ENCODE measurements at regions not wholly inside any gene's neighbourhood (a gene's known extent, or its start where the extent isn't known, plus 50 kb on each side); places are given as distances from the start of the nearest gene placed in this dataset.

DNA sequence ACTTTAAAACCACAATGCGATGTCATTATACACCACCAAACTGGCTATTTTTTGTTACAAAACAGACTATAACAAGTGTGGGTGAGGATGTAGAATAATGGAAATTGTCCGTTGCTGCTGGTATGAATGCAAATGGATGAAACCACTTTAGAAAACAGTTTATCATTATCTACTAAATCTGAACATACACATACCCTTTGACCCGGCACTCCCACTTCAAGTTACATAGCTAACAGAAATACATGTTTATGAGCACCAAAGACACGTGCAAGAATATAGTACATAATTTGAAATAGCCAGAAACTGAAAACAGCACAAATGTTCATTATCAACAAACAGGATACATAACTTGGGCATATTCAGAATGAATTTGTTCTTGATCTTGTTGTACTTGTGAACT is 206.4 kb upstream of the CHAC2 start:
- Mint-ChIP-seq H3K4me1 (no peaks in the 10 kb centered on the region), H3K27me3 (no peaks in the 10 kb centered on the region), H3K4me3 (no peak overlapping the region), H3K36me3 (no peaks in the 10 kb centered on the region), H3K9me3 (peaks cover 2% of the 10 kb centered on the region), H3K27ac (no peak overlapping the region)
- CTCF ChIA-PET: no interaction called here
- no peak for DNase-seq

- H3K4me3 Mint-ChIP-seq: no peak overlapping the region
- no peaks in the 10 kb centered on the region for H3K36me3 Mint-ChIP-seq
- H3K9me3 Mint-ChIP-seq: peaks cover 5% of the 10 kb centered on the region
- H3K27me3 Mint-ChIP-seq: no peaks in the 10 kb centered on the region
- H3K4me1 Mint-ChIP-seq: no peaks in the 10 kb centered on the region
- no peak overlapping the region for H3K27ac Mint-ChIP-seq
- CTCF ChIA-PET: no interaction called here
- DNase-seq: no peak
Measured at GRCh38 chr2:53559302-53559966, 208.2 kb upstream of the CHAC2 start.

- CTCF ChIA-PET: no interaction called here
- DNase-seq: no peak
- peaks cover 5% of the 10 kb centered on the region for H3K9me3 Mint-ChIP-seq
- H3K4me3 Mint-ChIP-seq: no peak overlapping the region
- H3K27ac Mint-ChIP-seq: no peak overlapping the region
- no peaks in the 10 kb centered on the region for H3K4me1 Mint-ChIP-seq
- no peaks in the 10 kb centered on the region for H3K27me3 Mint-ChIP-seq
- H3K36me3 Mint-ChIP-seq: no peaks in the 10 kb centered on the region
Measured at GRCh38 chr2:53558867-53559266, 208.7 kb upstream of the CHAC2 start.

- no peak overlapping the region for H3K27ac Mint-ChIP-seq
- no peaks in the 10 kb centered on the region for H3K9me3 Mint-ChIP-seq
- H3K36me3 Mint-ChIP-seq: no peaks in the 10 kb centered on the region
- DNase-seq: no peak
- no peak overlapping the region for H3K4me3 Mint-ChIP-seq
- CTCF ChIA-PET: no interaction called here
- H3K27me3 Mint-ChIP-seq: no peaks in the 10 kb centered on the region
- no peaks in the 10 kb centered on the region for H3K4me1 Mint-ChIP-seq
Measured at GRCh38 chr2:53549497-53549896, 218.1 kb upstream of the CHAC2 start.

- no peak for DNase-seq
- Mint-ChIP-seq H3K4me3 (no peak overlapping the region), H3K27ac (no peak overlapping the region), H3K36me3 (no peaks in the 10 kb centered on the region), H3K4me1 (no peaks in the 10 kb centered on the region), H3K27me3 (no peaks in the 10 kb centered on the region), H3K9me3 (peaks cover 3% of the 10 kb centered on the region)
- CTCF ChIA-PET: no interaction called here
Measured at GRCh38 chr2:53545604-53546003, 222.0 kb upstream of the CHAC2 start.

GRCh38 chr2:53544871-53545558 is 222.6 kb upstream of the CHAC2 start:
- Mint-ChIP-seq H3K27me3 (no peaks in the 10 kb centered on the region), H3K36me3 (no peaks in the 10 kb centered on the region), H3K9me3 (peaks cover 3% of the 10 kb centered on the region), H3K4me3 (no peak overlapping the region), H3K4me1 (no peaks in the 10 kb centered on the region), H3K27ac (no peak overlapping the region)
- CTCF ChIA-PET: no interaction called here
- no peak for DNase-seq

DNA sequence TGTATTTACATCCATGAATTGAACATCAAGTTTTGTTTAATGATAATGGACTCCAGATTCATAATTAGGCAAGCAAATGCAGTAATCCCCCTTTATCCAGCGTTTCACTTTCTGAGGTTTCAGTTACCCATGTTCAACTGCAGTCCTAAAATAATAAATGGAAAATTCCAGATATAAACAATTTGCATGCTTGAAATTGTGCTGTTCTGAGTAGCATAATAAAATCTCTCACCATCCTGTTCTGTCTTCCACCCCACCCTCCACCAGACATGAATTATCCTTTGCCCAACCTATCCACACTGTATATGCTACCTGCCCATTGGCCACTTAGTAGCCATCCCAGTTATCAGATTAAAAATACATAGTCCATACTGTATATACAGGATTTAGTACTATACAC is 224.5 kb upstream of the CHAC2 start:
- H3K36me3 Mint-ChIP-seq: no peaks in the 10 kb centered on the region
- H3K4me3 Mint-ChIP-seq: no peak overlapping the region
- H3K27ac Mint-ChIP-seq: no peak overlapping the region
- DNase-seq: no peak
- no peaks in the 10 kb centered on the region for H3K4me1 Mint-ChIP-seq
- peaks cover 3% of the 10 kb centered on the region for H3K9me3 Mint-ChIP-seq
- H3K27me3 Mint-ChIP-seq: peaks cover 7% of the 10 kb centered on the region
- CTCF ChIA-PET: no interaction called here

GRCh38 chr2:53536583-53537361 is 230.8 kb upstream of the CHAC2 start:
- CTCF ChIA-PET: interaction anchor here (0.6 kb wide), 1 partner anchor 670 kb away, joined by 3 read pairs; no protein-coding TSS in a partner anchor
- no peaks in the 10 kb centered on the region for H3K36me3 Mint-ChIP-seq
- no peak for DNase-seq
- peaks cover 10% of the 10 kb centered on the region for H3K27me3 Mint-ChIP-seq
- H3K9me3 Mint-ChIP-seq: peaks cover 3% of the 10 kb centered on the region
- no peak overlapping the region for H3K27ac Mint-ChIP-seq
- no peaks in the 10 kb centered on the region for H3K4me1 Mint-ChIP-seq
- no peak overlapping the region for H3K4me3 Mint-ChIP-seq

DNA sequence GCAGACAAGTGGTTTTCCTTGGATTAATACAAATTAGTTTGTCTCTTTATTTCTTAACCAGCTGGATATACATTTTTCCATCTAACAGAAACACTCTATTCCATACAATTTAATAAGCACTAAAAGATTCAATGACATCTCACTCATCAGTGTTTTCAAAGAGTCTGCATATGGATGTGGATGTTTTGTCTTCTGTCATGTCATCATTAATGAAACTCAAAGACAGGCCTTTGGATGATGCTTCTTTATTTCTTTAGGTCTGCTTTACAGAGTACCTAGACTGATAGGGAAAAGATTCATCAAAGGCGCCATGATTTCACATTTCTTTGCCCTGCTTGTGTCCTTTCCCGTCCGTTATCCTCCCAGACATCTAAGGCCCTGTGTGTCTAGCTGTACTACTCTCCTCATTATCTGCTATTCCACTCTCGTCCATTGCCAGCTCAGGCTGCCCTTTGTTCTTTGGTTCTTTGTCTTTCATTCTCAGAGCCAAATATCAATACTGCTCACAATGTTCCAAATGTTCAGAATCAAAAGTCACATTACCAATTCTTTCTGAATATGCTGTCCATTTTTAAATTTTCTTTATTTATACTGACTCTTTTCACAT is 232.3 kb upstream of the CHAC2 start:
- H3K4me1 Mint-ChIP-seq: no peaks in the 10 kb centered on the region
- H3K27me3 Mint-ChIP-seq: peaks cover 10% of the 10 kb centered on the region
- H3K4me3 Mint-ChIP-seq: no peak overlapping the region
- CTCF ChIA-PET: no interaction called here
- H3K36me3 Mint-ChIP-seq: no peaks in the 10 kb centered on the region
- no peak overlapping the region for H3K27ac Mint-ChIP-seq
- no peaks in the 10 kb centered on the region for H3K9me3 Mint-ChIP-seq
- no peak for DNase-seq

GRCh38 chr2:53530126-53530525 is 237.5 kb upstream of the CHAC2 start:
- no peak for DNase-seq
- no peak overlapping the region for H3K27ac Mint-ChIP-seq
- H3K4me3 Mint-ChIP-seq: no peak overlapping the region
- H3K36me3 Mint-ChIP-seq: no peaks in the 10 kb centered on the region
- H3K27me3 Mint-ChIP-seq: peaks cover 3% of the 10 kb centered on the region
- CTCF ChIA-PET: no interaction called here
- peaks cover 2% of the 10 kb centered on the region for H3K9me3 Mint-ChIP-seq
- H3K4me1 Mint-ChIP-seq: no peaks in the 10 kb centered on the region

DNA sequence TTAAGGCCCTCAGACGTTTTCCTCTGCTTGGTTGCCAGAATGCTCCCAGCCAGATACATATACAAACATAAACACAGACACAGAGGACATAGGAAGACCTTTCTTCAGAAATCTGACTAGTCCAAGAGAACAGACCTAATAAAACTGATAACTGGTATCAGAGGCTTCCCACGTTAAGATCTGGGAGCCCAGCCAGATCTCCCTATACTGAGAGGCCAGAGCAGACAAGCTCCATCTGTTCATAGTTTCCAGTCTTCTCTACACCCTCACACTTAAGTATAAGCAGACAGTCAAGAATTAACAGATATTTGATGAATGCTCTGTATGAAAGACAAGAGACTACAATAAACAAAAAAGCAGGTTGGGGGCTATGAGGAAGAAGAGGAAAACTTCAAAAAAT is 240.5 kb upstream of the CHAC2 start:
- H3K27me3 Mint-ChIP-seq: no peaks in the 10 kb centered on the region

DNA sequence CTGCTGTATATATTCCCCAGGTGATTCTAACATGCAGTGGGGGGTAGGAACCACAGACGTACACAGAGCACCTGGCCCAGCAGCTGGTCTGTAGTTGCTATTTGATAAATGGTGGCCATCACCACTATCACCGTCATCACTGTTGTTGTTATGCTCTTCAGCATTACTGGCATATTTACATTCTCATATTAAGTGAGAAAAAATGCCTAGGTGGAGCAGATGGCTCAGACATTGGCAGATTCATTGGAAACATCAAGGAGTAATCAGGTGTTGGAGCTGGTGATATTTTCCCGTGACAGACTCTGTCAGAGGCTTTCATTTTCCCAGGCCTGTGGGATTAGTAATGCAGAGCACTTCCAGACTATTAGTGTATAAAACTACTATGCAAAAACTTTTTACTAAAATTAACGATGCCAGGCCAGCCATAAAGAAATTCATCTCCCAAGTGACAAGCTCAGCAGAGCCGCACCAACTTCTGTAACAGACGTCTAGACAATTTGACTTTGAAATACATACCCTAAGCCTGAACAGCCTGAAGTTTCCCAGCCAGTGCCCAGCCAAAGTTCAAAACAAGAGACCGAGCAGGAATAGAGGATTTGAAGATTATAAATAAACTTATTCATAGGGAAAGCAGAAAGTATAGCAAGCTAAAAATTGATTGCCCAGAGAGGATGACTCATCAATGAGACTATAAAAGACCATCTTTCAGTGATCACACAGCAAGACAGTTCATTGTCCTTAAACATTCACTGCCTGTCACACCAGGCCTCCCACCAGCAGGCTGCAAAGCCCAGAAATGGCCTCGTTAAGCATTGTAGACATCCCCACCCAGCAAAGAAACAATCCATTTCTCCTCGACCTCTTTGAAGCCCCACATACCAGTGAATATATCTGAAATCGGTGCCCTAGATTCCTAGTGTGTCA is 247.4 kb upstream of the CHAC2 start:
- H3K36me3 Mint-ChIP-seq: no peaks in the 10 kb centered on the region
- DNase-seq: no peak
- H3K9me3 Mint-ChIP-seq: no peaks in the 10 kb centered on the region
- no peaks in the 10 kb centered on the region for H3K27me3 Mint-ChIP-seq
- no peak overlapping the region for H3K4me3 Mint-ChIP-seq
- H3K27ac Mint-ChIP-seq: no peak overlapping the region
- no peaks in the 10 kb centered on the region for H3K4me1 Mint-ChIP-seq
- CTCF ChIA-PET: no interaction called here

More for the DNA sequence above, 240.5 kb upstream of the CHAC2 start:
- DNase-seq: no peak
- no peak overlapping the region for H3K27ac Mint-ChIP-seq
- H3K9me3 Mint-ChIP-seq: peaks cover 2% of the 10 kb centered on the region
- CTCF ChIA-PET: no interaction called here
- H3K4me3 Mint-ChIP-seq: no peak overlapping the region
- H3K36me3 Mint-ChIP-seq: no peaks in the 10 kb centered on the region
- no peaks in the 10 kb centered on the region for H3K4me1 Mint-ChIP-seq

- no peaks in the 10 kb centered on the region for H3K36me3 Mint-ChIP-seq
- H3K27me3 Mint-ChIP-seq: no peaks in the 10 kb centered on the region
- no peak for DNase-seq
- CTCF ChIA-PET: no interaction called here
- no peak overlapping the region for H3K27ac Mint-ChIP-seq
- H3K4me3 Mint-ChIP-seq: no peak overlapping the region
- H3K9me3 Mint-ChIP-seq: no peaks in the 10 kb centered on the region
- H3K4me1 Mint-ChIP-seq: no peaks in the 10 kb centered on the region
Measured at GRCh38 chr2:53517406-53517805, 250.2 kb upstream of the CHAC2 start.

DNA sequence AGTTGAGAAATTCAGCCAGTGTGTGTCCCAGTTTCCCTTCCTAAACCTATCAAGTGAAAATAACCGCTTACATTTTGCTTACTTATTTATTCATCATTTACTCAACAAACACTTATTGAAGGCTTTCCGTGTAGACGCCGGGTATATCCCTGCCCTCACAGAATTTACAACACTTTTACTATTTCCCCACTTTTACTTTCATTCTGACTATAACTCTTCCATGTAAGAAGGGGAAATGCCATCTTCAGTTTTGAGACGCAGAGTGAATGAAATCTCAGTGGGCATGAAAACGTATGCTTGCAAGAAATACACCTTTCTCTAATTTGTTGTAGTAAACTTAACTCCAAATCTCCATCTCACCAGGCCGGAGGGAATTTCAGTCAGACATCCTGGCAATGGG is 251.0 kb upstream of the CHAC2 start:
- Mint-ChIP-seq H3K27me3 (no peaks in the 10 kb centered on the region), H3K9me3 (no peaks in the 10 kb centered on the region), H3K4me3 (no peak overlapping the region), H3K4me1 (no peaks in the 10 kb centered on the region), H3K27ac (no peak overlapping the region), H3K36me3 (no peaks in the 10 kb centered on the region)
- CTCF ChIA-PET: no interaction called here
- no peak for DNase-seq
